ENCODE measurements at regions not wholly inside any gene's neighbourhood (a gene's known extent, or its start where the extent isn't known, plus 50 kb on each side); places are given as distances from the start of the nearest gene placed in this dataset.

GRCh38 chr9:108322326-108323098 is 533.3 kb downstream of the ACTL7B start:
- no peak for DNase-seq

GRCh38 chr9:108316630-108317029 is 539.2 kb downstream of the ACTL7B start:
- no peak for DNase-seq

- DNase-seq: no peak
Observed at GRCh38 chr9:108316066-108316465, 539.7 kb downstream of the ACTL7B start.

GRCh38 chr9:108311745-108312144 is 544.0 kb downstream of the ACTL7B start:
- no peak for DNase-seq

GRCh38 chr9:108310202-108310601 is 545.6 kb downstream of the ACTL7B start:
- DNase-seq: no peak

GRCh38 chr9:108300306-108301287 is 555.2 kb downstream of the ACTL7B start:
- DNase-seq: no peak

GRCh38 chr9:108297073-108297472 is 558.7 kb downstream of the ACTL7B start:
- DNase-seq: no peak

- no peak for DNase-seq
Observed at GRCh38 chr9:108296056-108296455, 559.7 kb downstream of the ACTL7B start.

GRCh38 chr9:108291586-108291932 is 564.2 kb downstream of the ACTL7B start:
- DNase-seq: no peak

- DNase-seq: no peak
Observed at GRCh38 chr9:108290839-108291585, 564.8 kb downstream of the ACTL7B start.

- no peak for DNase-seq
Observed at GRCh38 chr9:108286638-108287206, 569.1 kb downstream of the ACTL7B start.

- DNase-seq: no peak
Observed at GRCh38 chr9:108283696-108284095, 572.1 kb downstream of the ACTL7B start.

- DNase-seq: no peak
Observed at GRCh38 chr9:108282872-108283271, 572.9 kb downstream of the ACTL7B start.

GRCh38 chr9:108281696-108282095 is 574.1 kb downstream of the ACTL7B start:
- no peak for DNase-seq

- no peak for DNase-seq
Observed at GRCh38 chr9:108278341-108278740, 577.4 kb downstream of the ACTL7B start.

- DNase-seq: no peak
Observed at GRCh38 chr9:108277216-108277615, 578.6 kb downstream of the ACTL7B start.

GRCh38 chr9:108275906-108276305 is 579.9 kb downstream of the ACTL7B start:
- DNase-seq: no peak

GRCh38 chr9:108274971-108275370 is 580.8 kb downstream of the ACTL7B start:
- no peak for DNase-seq

GRCh38 chr9:108273988-108274387 is 581.8 kb downstream of the ACTL7B start:
- no peak for DNase-seq

- no peak for DNase-seq
Observed at GRCh38 chr9:108272349-108272899, 583.4 kb downstream of the ACTL7B start.

- DNase-seq: no peak
Observed at GRCh38 chr9:108271646-108272348, 584.0 kb downstream of the ACTL7B start.

GRCh38 chr9:108271236-108271635 is 584.5 kb downstream of the ACTL7B start:
- no peak for DNase-seq
